ENCODE measurements at regions not wholly inside any gene's neighbourhood (a gene's known extent, or its start where the extent isn't known, plus 50 kb on each side); places are given as distances from the start of the nearest gene placed in this dataset.

DNA sequence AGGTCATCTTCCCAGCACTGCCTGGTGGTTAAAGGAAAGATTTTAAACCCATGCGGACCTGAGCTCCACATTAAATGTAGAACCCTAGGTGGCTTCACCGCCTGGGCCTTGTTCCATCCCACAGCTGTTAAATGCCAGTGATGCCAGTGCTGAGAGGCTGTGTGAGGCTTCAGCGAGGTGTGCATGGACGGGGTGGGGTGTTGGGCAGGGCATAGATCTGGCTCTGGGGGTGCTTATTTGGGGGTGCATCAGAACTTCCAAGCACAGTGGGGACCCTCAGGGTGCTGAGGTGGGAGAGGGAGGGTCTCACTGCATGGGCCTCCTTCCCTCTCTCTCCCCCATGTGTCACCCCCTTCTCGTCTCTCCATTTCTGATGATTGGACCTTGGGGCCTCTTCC is 90.1 kb upstream of the B3GAT1 start:
- DNase-seq (ENCODE audit: low read depth), result no peak
- H3K4me1 Mint-ChIP-seq (ENCODE audit: low read depth, unreplicated experiment), result no peaks in the 10 kb centered on the region
- H3K4me1 ChIP-seq (ENCODE audit: insufficient read depth, low read length), result no peaks in the 10 kb centered on the region
- no peak overlapping the region for H2AFZ ChIP-seq (ENCODE audit: low read depth, low read length)
- no peak for FAIRE-seq
- H4K20me1 ChIP-seq (ENCODE audit: insufficient read depth, low read length), result no peaks in the 10 kb centered on the region
- TF ChIP-seq, protein P1, sequence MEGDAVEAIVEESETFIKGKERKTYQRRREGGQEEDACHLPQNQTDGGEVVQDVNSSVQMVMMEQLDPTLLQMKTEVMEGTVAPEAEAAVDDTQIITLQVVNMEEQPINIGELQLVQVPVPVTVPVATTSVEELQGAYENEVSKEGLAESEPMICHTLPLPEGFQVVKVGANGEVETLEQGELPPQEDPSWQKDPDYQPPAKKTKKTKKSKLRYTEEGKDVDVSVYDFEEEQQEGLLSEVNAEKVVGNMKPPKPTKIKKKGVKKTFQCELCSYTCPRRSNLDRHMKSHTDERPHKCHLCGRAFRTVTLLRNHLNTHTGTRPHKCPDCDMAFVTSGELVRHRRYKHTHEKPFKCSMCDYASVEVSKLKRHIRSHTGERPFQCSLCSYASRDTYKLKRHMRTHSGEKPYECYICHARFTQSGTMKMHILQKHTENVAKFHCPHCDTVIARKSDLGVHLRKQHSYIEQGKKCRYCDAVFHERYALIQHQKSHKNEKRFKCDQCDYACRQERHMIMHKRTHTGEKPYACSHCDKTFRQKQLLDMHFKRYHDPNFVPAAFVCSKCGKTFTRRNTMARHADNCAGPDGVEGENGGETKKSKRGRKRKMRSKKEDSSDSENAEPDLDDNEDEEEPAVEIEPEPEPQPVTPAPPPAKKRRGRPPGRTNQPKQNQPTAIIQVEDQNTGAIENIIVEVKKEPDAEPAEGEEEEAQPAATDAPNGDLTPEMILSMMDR (IDR thresholded peaks at IDR 0.05; ENCODE audit: insufficient read depth, low read depth, low read length), result no peak
- TF ChIP-seq EZH2 (IDR thresholded peaks at IDR 0.05; ENCODE audit: insufficient read depth, low read length), result no peak
- H3K4me3 ChIP-seq (ENCODE audit: insufficient read depth, low read depth, low read length), result no peak overlapping the region
- H3K9me3 ChIP-seq (ENCODE audit: insufficient read depth, low read depth, low read length), result peaks cover 3% of the 10 kb centered on the region
- no peak overlapping the region for H3K27ac ChIP-seq (ENCODE audit: low read depth, low read length)
- H3K27me3 Mint-ChIP-seq (ENCODE audit: low read depth, unreplicated experiment), result peaks cover 53% of the 10 kb centered on the region
- no peaks in the 10 kb centered on the region for H3K79me2 ChIP-seq (ENCODE audit: insufficient read depth, low read length)
- H3K27me3 ChIP-seq (ENCODE audit: insufficient read depth, low read length), result no peaks in the 10 kb centered on the region
- H3K36me3 ChIP-seq (ENCODE audit: insufficient read depth, low read length), result no peaks in the 10 kb centered on the region
- no peak overlapping the region for H3K27ac Mint-ChIP-seq (ENCODE audit: unreplicated experiment)
- H3K4me3 Mint-ChIP-seq (ENCODE audit: unreplicated experiment), result no peak overlapping the region
- peaks cover 3% of the 10 kb centered on the region for H3K9me3 Mint-ChIP-seq (ENCODE audit: unreplicated experiment)
- no peaks in the 10 kb centered on the region for H3K36me3 Mint-ChIP-seq (ENCODE audit: low read depth, unreplicated experiment)
- H3K4me2 ChIP-seq (ENCODE audit: low read length), result no peak overlapping the region
- no peak overlapping the region for H3K9ac ChIP-seq (ENCODE audit: low read length)

DNA sequence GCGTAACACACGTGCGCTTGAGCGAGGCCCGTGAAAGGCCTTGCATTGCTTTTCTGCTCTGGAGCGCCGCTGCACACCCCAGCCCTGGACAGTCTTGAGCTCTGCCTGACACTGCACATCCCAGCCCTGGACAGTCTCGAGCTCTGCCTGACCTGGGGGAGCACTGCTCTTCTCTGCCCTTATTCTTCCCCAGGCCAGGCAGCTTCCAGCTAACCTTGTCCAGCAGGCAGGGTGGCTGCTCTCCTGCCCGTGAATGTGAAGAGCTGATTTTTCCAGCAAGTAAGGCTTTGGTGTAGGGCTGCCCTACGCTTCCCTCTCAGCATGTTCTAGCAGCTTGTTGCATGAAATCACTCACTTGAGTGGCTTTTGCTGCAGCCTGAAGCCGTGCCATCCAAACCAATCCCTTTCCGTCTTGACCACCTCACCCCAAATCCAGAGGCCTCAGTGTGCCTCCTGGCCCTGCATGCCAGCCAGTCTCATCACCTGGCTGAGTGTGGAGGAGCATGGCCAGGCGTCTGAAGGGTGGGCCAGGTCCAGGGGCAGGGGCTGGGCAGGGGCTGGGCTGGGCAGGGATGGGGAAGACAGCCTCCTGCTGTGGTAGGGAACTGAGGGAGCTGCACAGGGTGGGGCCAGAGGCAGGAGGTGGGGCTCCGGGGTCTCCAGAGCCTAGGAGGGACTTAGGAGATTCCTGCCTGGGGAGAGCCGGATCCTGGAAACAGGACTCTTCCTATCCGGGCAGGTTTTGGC is 89.5 kb upstream of the B3GAT1 start:
- Mint-ChIP-seq H3K9me3 (ENCODE audit: unreplicated experiment) (peaks cover 5% of the 10 kb centered on the region), H3K4me3 (ENCODE audit: unreplicated experiment) (no peak overlapping the region), H3K27ac (ENCODE audit: unreplicated experiment) (no peak overlapping the region), H3K36me3 (ENCODE audit: low read depth, unreplicated experiment) (no peaks in the 10 kb centered on the region), H3K4me1 (ENCODE audit: low read depth, unreplicated experiment) (no peaks in the 10 kb centered on the region), H3K27me3 (ENCODE audit: low read depth, unreplicated experiment) (peaks cover 58% of the 10 kb centered on the region)
- no peak for FAIRE-seq
- Histone ChIP-seq H3K9me3 (ENCODE audit: insufficient read depth, low read depth, low read length) (peaks cover 3% of the 10 kb centered on the region), H3K27ac (ENCODE audit: low read depth, low read length) (no peak overlapping the region), H2AFZ (ENCODE audit: low read depth, low read length) (no peak overlapping the region), H3K27me3 (ENCODE audit: insufficient read depth, low read length) (no peaks in the 10 kb centered on the region), H3K9ac (ENCODE audit: low read length) (no peak overlapping the region), H3K4me2 (ENCODE audit: low read length) (no peak overlapping the region), H4K20me1 (ENCODE audit: insufficient read depth, low read length) (no peaks in the 10 kb centered on the region), H3K4me1 (ENCODE audit: insufficient read depth, low read length) (no peaks in the 10 kb centered on the region), H3K79me2 (ENCODE audit: insufficient read depth, low read length) (no peaks in the 10 kb centered on the region), H3K4me3 (ENCODE audit: insufficient read depth, low read depth, low read length) (no peak overlapping the region), H3K36me3 (ENCODE audit: insufficient read depth, low read length) (no peaks in the 10 kb centered on the region)
- DNase-seq (ENCODE audit: low read depth), result no peak
- TF ChIP-seq, protein P1 (IDR thresholded peaks at IDR 0.05; ENCODE audit: insufficient read depth, low read depth, low read length), result no peak
- TF ChIP-seq EZH2 (IDR thresholded peaks at IDR 0.05; ENCODE audit: insufficient read depth, low read length), result no peak

DNA sequence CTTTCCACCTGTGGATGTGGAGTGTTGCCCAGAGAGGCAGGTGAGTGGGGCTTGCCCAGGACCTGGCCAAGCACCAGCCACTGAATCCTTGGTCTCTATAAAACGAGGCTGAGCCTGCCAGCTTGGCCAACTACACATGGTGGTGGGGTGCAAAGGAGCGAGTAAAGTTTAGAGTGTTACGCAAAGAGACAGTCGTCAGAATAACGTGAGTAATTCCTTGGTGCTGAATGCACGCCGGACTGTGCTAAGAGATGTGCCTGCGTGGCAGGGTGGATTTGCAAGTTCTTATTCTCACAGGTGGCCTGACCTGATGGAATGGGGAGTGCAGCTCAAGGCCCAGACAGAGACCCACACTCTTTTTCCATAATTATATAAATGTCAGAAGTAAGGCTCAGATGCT is 88.6 kb upstream of the B3GAT1 start:
- peaks cover 3% of the 10 kb centered on the region for H3K9me3 ChIP-seq (ENCODE audit: insufficient read depth, low read depth, low read length)

More for the DNA sequence above, 88.6 kb upstream of the B3GAT1 start:
- no peak for FAIRE-seq
- Mint-ChIP-seq H3K27me3 (ENCODE audit: low read depth, unreplicated experiment) (peaks cover 51% of the 10 kb centered on the region), H3K4me3 (ENCODE audit: unreplicated experiment) (no peak overlapping the region), H3K36me3 (ENCODE audit: low read depth, unreplicated experiment) (no peaks in the 10 kb centered on the region), H3K9me3 (ENCODE audit: unreplicated experiment) (peaks cover 7% of the 10 kb centered on the region), H3K27ac (ENCODE audit: unreplicated experiment) (no peak overlapping the region), H3K4me1 (ENCODE audit: low read depth, unreplicated experiment) (no peaks in the 10 kb centered on the region)
- no peak overlapping the region for H3K27ac ChIP-seq (ENCODE audit: low read depth, low read length)
- DNase-seq (ENCODE audit: low read depth), result no peak
- no peak overlapping the region for H3K4me2 ChIP-seq (ENCODE audit: low read length)
- H3K36me3 ChIP-seq (ENCODE audit: insufficient read depth, low read length), result no peaks in the 10 kb centered on the region
- no peak overlapping the region for H2AFZ ChIP-seq (ENCODE audit: low read depth, low read length)
- H3K27me3 ChIP-seq (ENCODE audit: insufficient read depth, low read length), result no peaks in the 10 kb centered on the region
- no peak overlapping the region for H3K9ac ChIP-seq (ENCODE audit: low read length)
- H4K20me1 ChIP-seq (ENCODE audit: insufficient read depth, low read length), result no peaks in the 10 kb centered on the region
- no peak overlapping the region for H3K4me3 ChIP-seq (ENCODE audit: insufficient read depth, low read depth, low read length)
- no peak for TF ChIP-seq EZH2 (IDR thresholded peaks at IDR 0.05; ENCODE audit: insufficient read depth, low read length)
- TF ChIP-seq, protein P1 (IDR thresholded peaks at IDR 0.05; ENCODE audit: insufficient read depth, low read depth, low read length), result no peak
- H3K4me1 ChIP-seq (ENCODE audit: insufficient read depth, low read length), result no peaks in the 10 kb centered on the region
- H3K79me2 ChIP-seq (ENCODE audit: insufficient read depth, low read length), result no peaks in the 10 kb centered on the region

Data from astrocyte (in vitro differentiated cells and primary cell).